HCT116 (cell line): ENCODE measurements at regions not wholly inside any gene's neighbourhood (a gene's known extent, or its start where the extent isn't known, plus 50 kb on each side); places are given as distances from the start of the nearest gene placed in this dataset.

Source experiments
- ATAC-seq: fragments of 200-7000 bp; cut with Tn5 transposase; 2 replicates; pipeline ENCODE4 v1.9.1; 2020; ENCODE audit warnings: mild to moderate bottlenecking, moderate library complexity
- BruUV-seq: library from RNA; stranded (reverse); fragments of 400-500 nt; replicated peaks from 2 replicates; lab custom pipeline; 2021; lab: Mats Ljungman, UMichigan
- CTCF ChIA-PET: fragments of 300-600 bp; sonication (Branson Sonifier 250); formaldehyde crosslinking; loops from one replicate; lab custom pipeline; 2021; ENCODE audit warnings: antibody characterized with exemption; lab: Charles Lee
- POLR2A ChIA-PET: fragments of 300-600, 350-600 bp; sonication (Branson Sonifier 250); formaldehyde crosslinking; loops from one replicate; lab custom pipeline; 2021; ENCODE audit warnings: antibody characterized with exemption; lab: Charles Lee
- RAD21 ChIA-PET, 2 experiments: fragments of 300-600 bp; sonication (Branson Sonifier 250); formaldehyde crosslinking; loops; one replicate each; lab custom pipeline; 2023; ENCODE audit warnings: low total read pairs in 2 of 2; ENCODE audit not compliant: uncharacterized antibody in 2 of 2, unreplicated experiment in 2 of 2, low non-redundant PET in 1 of 2; lab: Charles Lee
- DNase-seq: peaks from one replicate; pipeline ENCODE4 v3.0.0-alpha.2; 2010; ENCODE audit warnings: low read depth, low spot score
- H2AFZ ChIP-seq: fragments of 200-600 bp; shearing (Covaris generic), sonication (generic); 2 replicates; pipeline ENCODE4 v1.6.1; 2017; ENCODE audit warnings: low read depth, mixed run types, mixed read lengths, antibody characterized with exemption, low read length; ENCODE audit not compliant: poor library complexity, severe bottlenecking
- H3K27ac ChIP-seq: 2 replicates; pipeline ENCODE4 v1.5.1; 2012; ENCODE audit warnings: low read depth, low read length
- H3K27me3 ChIP-seq: fragments of 200-600 bp; sonication (generic); 2 replicates; pipeline ENCODE4 v1.6.1; 2016; ENCODE audit warnings: mixed run types, low read length, mixed read lengths; ENCODE audit not compliant: insufficient read depth
- H3K36me3 ChIP-seq, 2 experiments: fragments of 200-500 bp in 1 of 2; fragments of 200-600 bp in 1 of 2; sonication (Bioruptor generic) in 1 of 2; sonication (generic) in 1 of 2; 2 replicates each; pipeline versions ENCODE4 v1.5.1 to v1.6.1; 2014 to 2016; ENCODE audit warnings: low read length in 2 of 2, inconsistent platforms in 1 of 2, mixed read lengths in 1 of 2, mixed run types in 1 of 2; ENCODE audit not compliant: insufficient read depth in 2 of 2, control insufficient read depth in 1 of 2
- H3K4me1 ChIP-seq, 2 experiments: fragments of 200-600 bp in 1 of 2; sonication (generic) in 1 of 2; 2 replicates each; pipeline versions ENCODE4 v1.5.1 to v1.6.1; 2012 to 2017; ENCODE audit warnings: low read length in 2 of 2, inconsistent platforms in 1 of 2, mild to moderate bottlenecking in 1 of 2, mixed read lengths in 1 of 2, mixed run types in 1 of 2, moderate library complexity in 1 of 2; ENCODE audit not compliant: insufficient read depth in 2 of 2, control insufficient read depth in 1 of 2
- H3K4me2 ChIP-seq: fragments of 200-600 bp; sonication (generic); 2 replicates; pipeline ENCODE4 v1.6.1; 2017; ENCODE audit warnings: mixed run types, low read length, mixed read lengths
- H3K4me3 ChIP-seq, 2 experiments: fragments of 200-600 bp in 1 of 2; sonication (generic) in 1 of 2; replicated peaks in 1 of 2; 2 replicates each; pipeline ENCODE4 v1.5.1; 2011 to 2016; ENCODE audit warnings: low read length in 2 of 2, control low read depth in 1 of 2, low read depth in 1 of 2, mild to moderate bottlenecking in 1 of 2, mixed read lengths in 1 of 2, mixed run types in 1 of 2
- H3K79me2 ChIP-seq: fragments of 200-600 bp; sonication (generic); 2 replicates; pipeline ENCODE4 v1.6.1; 2017; ENCODE audit warnings: mild to moderate bottlenecking, mixed run types, low read length, moderate library complexity, mixed read lengths; ENCODE audit not compliant: insufficient read depth
- H3K9ac ChIP-seq: fragments of 200-600 bp; sonication (generic); 2 replicates; pipeline ENCODE4 v1.6.1; 2016; ENCODE audit warnings: low read length, mixed read lengths
- H3K9me2 ChIP-seq: fragments of 200-600 bp; sonication (generic), shearing (Covaris generic); 2 replicates; pipeline ENCODE4 v1.6.1; 2017; ENCODE audit warnings: mixed run types, mild to moderate bottlenecking, moderate library complexity; ENCODE audit not compliant: insufficient read depth
- H3K9me3 ChIP-seq, 2 experiments: fragments of 200-500 bp in 1 of 2; fragments of 200-600 bp in 1 of 2; sonication (Bioruptor generic) in 1 of 2; sonication (generic) in 1 of 2; 2 replicates each; pipeline ENCODE4 v1.6.1; 2014 to 2017; ENCODE audit warnings: low read length in 2 of 2, mixed read lengths in 2 of 2, inconsistent platforms in 1 of 2, low read depth in 1 of 2, mild to moderate bottlenecking in 1 of 2, mixed run types in 1 of 2, moderate library complexity in 1 of 2; ENCODE audit not compliant: control insufficient read depth in 1 of 2, insufficient read depth in 1 of 2
- H4K20me1 ChIP-seq: fragments of 200-600 bp; sonication (generic), shearing (Covaris generic); 2 replicates; pipeline ENCODE4 v1.6.1; 2017; ENCODE audit warnings: mixed run types, mild to moderate bottlenecking, moderate library complexity; ENCODE audit not compliant: insufficient read depth
- CBX3 ChIP-seq: IDR thresholded peaks from 2 replicates; pipeline ENCODE4 v1.6.1; 2012; ENCODE audit warnings: low read depth
- CTCF ChIP-seq, 3 experiments: fragments of 200-600 bp in 1 of 3; sonication (generic) in 1 of 3; IDR thresholded peaks in 2 of 3; conservative IDR thresholded peaks in 1 of 3; 2 replicates each; pipeline ENCODE4 v1.5.1; 2012 to 2017; ENCODE audit warnings: low read depth in 2 of 3, low read length in 2 of 3, antibody characterized with exemption in 1 of 3, borderline replicate concordance in 1 of 3, control low read depth in 1 of 3, mild to moderate bottlenecking in 1 of 3, mixed read lengths in 1 of 3, mixed run types in 1 of 3, moderate library complexity in 1 of 3; ENCODE audit not compliant: insufficient read depth in 1 of 3
- ELF1 ChIP-seq: IDR thresholded peaks from 2 replicates; pipeline ENCODE4 v1.6.1; 2012; ENCODE audit warnings: low read depth, borderline replicate concordance
- EZH2 ChIP-seq: fragments of 200-600 bp; sonication (generic); IDR thresholded peaks from 2 replicates; pipeline ENCODE4 v1.6.1; 2017; ENCODE audit warnings: antibody characterized with exemption, mixed run types
- FOSL1 ChIP-seq: IDR thresholded peaks from 2 replicates; pipeline ENCODE4 v1.6.1; 2012; ENCODE audit warnings: low read depth
- MAX ChIP-seq: IDR thresholded peaks from 2 replicates; pipeline ENCODE4 v1.6.1; 2012
- POLR2A ChIP-seq: IDR thresholded peaks from 2 replicates; pipeline ENCODE4 v1.7.0; 2011; ENCODE audit warnings: borderline replicate concordance; ENCODE audit not compliant: insufficient read depth, insufficient read length; ENCODE audit errors: extremely low read depth
- RAD21 ChIP-seq: IDR thresholded peaks from 2 replicates; pipeline ENCODE4 v1.6.1; 2012; ENCODE audit warnings: low read depth, mild to moderate bottlenecking
- SIN3A ChIP-seq: IDR thresholded peaks from 2 replicates; pipeline ENCODE4 v1.6.1; 2012; ENCODE audit warnings: low read depth
- SP1 ChIP-seq: IDR thresholded peaks from 2 replicates; pipeline ENCODE4 v1.6.1; 2012; ENCODE audit warnings: low read depth
- ZFX ChIP-seq: fragments of 450-650 bp; IDR thresholded peaks from 2 replicates; pipeline ENCODE4 v1.6.1; 2017
- intact Hi-C: fragments of 100-400 bp; cut with micrococcal nuclease; formaldehyde crosslinking; loops from 2 replicates; pipeline ENCODE4 v1.10.0; 2022

GRCh38 chr3:127071597-127072001 lies 88.7 kb downstream of the PLXNA1 start:
- ATAC-seq = no peak
- TF ChIP-seq MAX = no peak
- TF ChIP-seq EZH2 = no peak
- TF ChIP-seq RAD21 = no peak
- TF ChIP-seq ZFX = no peak
- TF ChIP-seq CTCF (IDR thresholded peaks at IDR 0.05 in 2 of 3, conservative IDR thresholded peaks at IDR 0.05 in 1 of 3; ENCODE audit: borderline replicate concordance in 1 of 3, insufficient read depth in 1 of 3, low read depth in 2 of 3, low read length in 2 of 3) = no peak
- no peak for TF ChIP-seq CBX3

GRCh38 chr3:127072221-127072771 lies 89.4 kb downstream of the PLXNA1 start:
- Histone ChIP-seq H3K4me2 (no peak overlapping the region), H3K4me1 (no peaks in the 10 kb centered on the region), H3K79me2 (no peaks in the 10 kb centered on the region), H3K9ac (no peak overlapping the region), H3K36me3 (no peaks in the 10 kb centered on the region), H4K20me1 (no peaks in the 10 kb centered on the region), H3K9me3 (no peaks in the 10 kb centered on the region), H3K27ac (no peak overlapping the region), H3K27me3 (no peaks in the 10 kb centered on the region), H2AFZ (no peak overlapping the region), H3K9me2 (no peaks in the 10 kb centered on the region), H3K4me3 (no peak overlapping the region)
- ChIA-PET RAD21 (no interaction called here), POLR2A (no interaction called here), CTCF (no interaction called here)
- no peak for DNase-seq
- intact Hi-C loops = no loop called here
- TF ChIP-seq CBX3 (no peak), POLR2A (no peak), ELF1 (no peak), SIN3A (no peak), SP1 (no peak), FOSL1 (no peak)
- no TSS peak for BruUV-seq
- no peak for ATAC-seq

More at GRCh38 chr3:127071597-127072001, 88.7 kb downstream of the PLXNA1 start:
- H3K9me2 ChIP-seq = no peaks in the 10 kb centered on the region
- H3K79me2 ChIP-seq = no peaks in the 10 kb centered on the region
- no peak overlapping the region for H3K9ac ChIP-seq
- no peak overlapping the region for H3K4me3 ChIP-seq
- ChIA-PET RAD21 (no interaction called here), POLR2A (no interaction called here), CTCF (no interaction called here)
- H3K36me3 ChIP-seq = no peaks in the 10 kb centered on the region
- intact Hi-C loops = no loop called here
- DNase-seq = no peak
- no peaks in the 10 kb centered on the region for H3K9me3 ChIP-seq
- no peak overlapping the region for H3K27ac ChIP-seq
- no peaks in the 10 kb centered on the region for H3K27me3 ChIP-seq
- BruUV-seq = no TSS peak
- no peaks in the 10 kb centered on the region for H4K20me1 ChIP-seq
- no peak overlapping the region for H3K4me2 ChIP-seq
- H3K4me1 ChIP-seq = no peaks in the 10 kb centered on the region
- no peak overlapping the region for H2AFZ ChIP-seq
